ENCODE measurements at regions not wholly inside any gene's neighbourhood (a gene's known extent, or its start where the extent isn't known, plus 50 kb on each side); places are given as distances from the start of the nearest gene placed in this dataset.

- no peak overlapping the region for H3K4me3 ChIP-seq (replicated peaks; ENCODE audit: low read depth, low read length)
- DNase-seq (ENCODE audit: extremely low read depth, low read depth): no peak
- no peak for TF ChIP-seq CTCF (IDR thresholded peaks at IDR 0.05; ENCODE audit: low read depth, low read length, missing control alignments)
Measured at GRCh38 chr3:25889525-25889917, 99.6 kb downstream of the OXSM start.

GRCh38 chr3:25894101-25894500 lies 104.2 kb downstream of the OXSM start:
- DNase-seq (ENCODE audit: extremely low read depth, low read depth): no peak
- TF ChIP-seq CTCF (IDR thresholded peaks at IDR 0.05; ENCODE audit: low read depth, low read length, missing control alignments): no peak
- no peak overlapping the region for H3K4me3 ChIP-seq (replicated peaks; ENCODE audit: low read depth, low read length)

- no peak overlapping the region for H3K4me3 ChIP-seq (replicated peaks; ENCODE audit: low read depth, low read length)
- no peak for DNase-seq (ENCODE audit: extremely low read depth, low read depth)
- TF ChIP-seq CTCF (IDR thresholded peaks at IDR 0.05; ENCODE audit: low read depth, low read length, missing control alignments): no peak
Measured at GRCh38 chr3:25895031-25895430, 105.1 kb downstream of the OXSM start.

GRCh38 chr3:25895443-25895842 lies 105.6 kb downstream of the OXSM start:
- no peak for DNase-seq (ENCODE audit: extremely low read depth, low read depth)
- no peak for TF ChIP-seq CTCF (IDR thresholded peaks at IDR 0.05; ENCODE audit: low read depth, low read length, missing control alignments)
- no peak overlapping the region for H3K4me3 ChIP-seq (replicated peaks; ENCODE audit: low read depth, low read length)

GRCh38 chr3:25897019-25897418 lies 107.1 kb downstream of the OXSM start:
- no peak for DNase-seq (ENCODE audit: extremely low read depth, low read depth)
- no peak overlapping the region for H3K4me3 ChIP-seq (replicated peaks; ENCODE audit: low read depth, low read length)
- peak; percentile 23 for TF ChIP-seq CTCF (IDR thresholded peaks at IDR 0.05; ENCODE audit: low read depth, low read length, missing control alignments)

GRCh38 chr3:25899352-25900101 lies 109.6 kb downstream of the OXSM start:
- DNase-seq (ENCODE audit: extremely low read depth, low read depth): no peak
- no peak overlapping the region for H3K4me3 ChIP-seq (replicated peaks; ENCODE audit: low read depth, low read length)
- TF ChIP-seq CTCF (IDR thresholded peaks at IDR 0.05; ENCODE audit: low read depth, low read length, missing control alignments): no peak

- H3K4me3 ChIP-seq (replicated peaks; ENCODE audit: low read depth, low read length): no peak overlapping the region
- no peak for DNase-seq (ENCODE audit: extremely low read depth, low read depth)
- no peak for TF ChIP-seq CTCF (IDR thresholded peaks at IDR 0.05; ENCODE audit: low read depth, low read length, missing control alignments)
Measured at GRCh38 chr3:25900161-25900560, 110.3 kb downstream of the OXSM start.
